HG02678 (cell line): ENCODE measurements at regions not wholly inside any gene's neighbourhood (a gene's known extent, or its start where the extent isn't known, plus 50 kb on each side); places are given as distances from the start of the nearest gene placed in this dataset.

Source experiments
- ATAC-seq: cut with Tn5 transposase; IDR thresholded peaks from one replicate; pipeline ENCODE4 v1.9.1; 2021; ENCODE audit warnings: mild to moderate bottlenecking, moderate library complexity; ENCODE audit not compliant: unreplicated experiment

DNA sequence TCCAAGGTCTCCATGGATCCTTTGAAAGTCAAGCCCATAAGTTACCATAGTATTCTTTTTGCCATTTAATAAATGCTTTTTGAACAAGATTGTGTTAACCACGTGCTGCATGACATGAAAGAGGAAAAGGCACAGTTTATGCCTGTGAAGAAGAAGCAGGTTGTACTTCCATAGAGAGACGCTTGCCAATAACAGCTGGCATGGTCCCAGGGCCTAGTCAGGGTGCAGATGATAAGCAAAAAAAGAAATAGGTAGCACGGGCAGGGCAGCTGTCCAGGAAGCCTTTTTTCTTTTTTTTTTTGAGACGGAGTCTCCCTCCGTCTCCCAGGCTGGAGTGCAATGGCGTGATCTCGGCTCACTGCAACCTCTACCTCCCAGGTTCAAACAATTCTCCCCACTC is 71.8 kb upstream of the CLINT1 start:
- ATAC-seq, result no peak

DNA sequence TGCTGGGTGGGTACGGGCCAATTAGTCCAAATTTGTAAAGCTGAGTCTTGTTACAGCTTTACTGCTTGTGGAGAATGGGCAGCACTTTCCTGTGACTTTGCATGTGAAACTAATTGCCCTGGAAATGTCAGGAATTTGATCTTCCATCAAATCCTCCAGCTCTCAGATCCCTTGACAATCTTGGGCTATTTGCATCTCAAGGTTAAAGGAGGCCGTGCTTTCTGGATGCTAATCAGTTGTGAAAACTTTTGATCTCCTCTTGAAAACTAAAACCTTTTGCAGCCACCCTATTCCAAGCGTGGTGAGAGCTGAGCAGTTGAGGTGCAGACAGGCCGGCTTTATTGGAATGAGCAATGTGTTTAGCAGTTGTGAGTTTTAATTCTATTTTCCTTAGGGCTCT is 68.0 kb upstream of the CLINT1 start:
- no peak for ATAC-seq

- no peak for ATAC-seq
Measured at GRCh38 chr5:157925786-157926671, 67.1 kb upstream of the CLINT1 start.

DNA sequence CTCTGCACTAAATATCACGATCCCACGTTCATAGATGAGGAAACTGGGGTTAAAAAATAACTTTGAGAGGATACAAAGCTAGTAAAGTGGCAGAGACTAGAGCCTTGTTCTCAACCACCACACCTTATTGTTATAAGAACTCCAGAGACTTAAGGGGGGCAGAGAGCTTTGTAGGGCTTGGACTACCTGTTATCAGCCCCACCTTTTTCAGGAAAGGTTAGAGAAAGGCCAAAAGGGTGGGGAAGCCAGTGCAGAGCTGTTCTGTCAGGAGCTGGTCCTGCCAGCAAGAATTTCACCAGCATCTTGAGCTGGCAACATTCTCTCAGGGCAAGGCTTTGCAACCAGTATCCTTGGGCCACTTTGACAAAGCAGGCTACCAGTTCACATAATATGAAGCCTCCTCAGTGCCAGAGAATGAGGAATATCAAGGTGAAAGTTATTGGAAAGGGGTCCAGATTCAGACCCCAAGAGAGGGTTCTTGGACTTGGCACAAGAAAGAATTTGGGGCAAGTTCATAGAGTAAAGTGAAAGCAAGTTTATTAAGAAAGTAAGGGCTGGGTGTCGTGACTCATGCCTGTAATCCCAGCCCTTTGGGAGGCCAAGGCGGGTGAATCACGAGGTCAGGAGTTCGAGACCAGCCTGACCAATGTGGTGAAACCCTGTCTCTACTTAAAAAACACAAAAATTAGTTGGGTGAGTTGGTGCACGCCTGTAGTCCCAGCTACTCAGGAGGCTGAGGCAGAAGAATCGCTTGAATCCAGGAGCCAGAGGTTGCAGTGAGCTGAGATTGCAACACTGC is 66.2 kb upstream of the CLINT1 start:
- ATAC-seq, result no peak

DNA sequence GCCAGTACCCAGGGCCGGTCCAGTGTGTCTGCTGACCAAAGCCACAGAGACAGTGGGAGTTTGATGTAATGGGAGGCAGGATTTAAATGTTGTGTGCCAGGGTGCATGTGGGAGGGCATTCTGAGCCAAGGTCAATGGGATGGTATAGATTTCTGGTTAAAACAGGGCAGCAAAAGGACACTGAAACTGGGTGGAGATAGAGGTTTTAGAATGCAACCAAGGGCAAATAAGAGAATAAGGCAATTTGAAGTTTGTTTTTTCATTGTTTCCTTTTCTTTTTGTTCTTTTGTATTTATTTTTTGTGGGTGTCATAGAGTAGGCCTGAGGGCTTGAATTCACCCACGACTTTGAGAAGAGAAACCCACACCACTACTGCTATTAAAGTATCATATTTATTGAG is 65.5 kb upstream of the CLINT1 start:
- ATAC-seq, result no peak

- no peak for ATAC-seq
Measured at GRCh38 chr5:157923765-157924164, 64.8 kb upstream of the CLINT1 start.

DNA sequence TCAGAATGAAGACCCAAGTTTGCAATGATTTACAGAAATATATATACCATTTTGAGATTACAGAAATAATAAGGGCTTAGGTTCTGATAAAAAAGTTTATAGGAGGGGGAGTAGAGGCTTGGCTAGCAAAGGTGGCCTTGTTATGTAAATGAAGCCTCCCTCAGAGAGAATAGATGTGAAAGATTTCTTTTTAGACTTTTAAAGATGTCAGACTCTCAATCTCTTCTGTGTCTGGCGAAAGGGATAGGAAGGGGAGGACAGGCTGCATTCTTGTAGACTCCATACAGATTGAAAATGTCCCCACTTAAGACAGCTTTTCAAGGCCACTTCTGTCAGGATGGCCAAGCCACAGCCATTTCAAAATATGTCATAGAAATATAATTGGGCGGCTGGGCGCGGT is 63.1 kb upstream of the CLINT1 start:
- ATAC-seq, result no peak

DNA sequence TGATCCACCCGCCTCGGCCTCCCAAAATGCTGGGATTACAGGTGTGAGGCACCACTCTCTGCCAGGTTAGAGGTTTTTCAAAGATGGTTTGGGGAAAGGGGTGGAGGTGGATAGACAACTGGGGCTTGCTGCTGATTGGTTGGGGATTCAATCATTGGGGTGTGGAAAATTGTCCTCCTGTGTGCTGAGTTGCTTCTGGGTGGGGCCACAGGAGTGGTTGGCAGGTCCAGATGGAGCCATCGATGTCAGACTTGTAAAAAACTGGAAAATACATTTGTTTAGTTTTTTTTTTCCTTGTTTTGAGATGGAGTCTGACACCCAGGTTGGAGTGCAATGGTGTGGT is 61.9 kb upstream of the CLINT1 start:
- ATAC-seq, result no peak

DNA sequence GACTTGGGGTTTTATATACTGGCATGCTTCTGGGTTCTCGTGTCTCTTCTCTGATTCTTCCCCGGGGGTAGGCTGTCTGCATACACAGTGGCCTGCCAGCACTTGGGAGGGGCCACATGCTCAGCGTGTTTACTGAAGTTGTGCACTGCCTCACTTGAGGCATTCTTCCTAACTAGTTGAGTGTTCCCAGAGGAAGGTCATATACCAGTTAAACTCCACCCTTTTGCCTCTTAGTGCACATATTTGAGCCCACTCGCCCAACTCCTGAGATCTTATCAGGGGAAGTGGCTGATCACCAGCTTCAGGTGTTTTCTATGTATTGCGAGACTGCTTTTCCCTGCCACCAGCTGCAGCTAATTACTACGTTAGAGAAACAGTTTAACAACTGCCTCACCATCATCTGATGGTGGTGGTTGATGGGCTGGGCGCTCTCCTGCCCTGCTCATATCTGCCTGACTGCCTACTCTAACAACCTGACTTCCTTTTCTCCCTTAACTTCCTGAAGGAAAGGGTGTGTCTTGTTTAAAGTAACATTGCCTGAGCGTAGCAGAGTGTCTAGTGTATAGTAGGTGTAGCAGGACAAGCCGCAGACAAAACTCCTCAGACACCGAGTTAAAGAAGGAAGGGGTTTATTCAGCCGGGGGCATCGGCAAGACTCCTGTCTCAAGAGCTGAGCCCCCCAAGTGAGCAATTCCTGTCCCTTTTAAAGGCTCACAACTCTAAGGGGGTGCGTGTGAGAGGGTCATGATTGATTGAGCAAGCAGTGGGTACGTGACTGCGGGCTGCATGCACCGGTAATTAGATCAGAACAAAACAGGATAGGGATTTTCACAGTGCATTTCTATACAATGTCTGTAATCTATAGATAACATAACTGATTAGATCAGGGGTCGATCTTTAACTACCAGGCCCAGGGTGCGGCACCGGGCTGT is 60.1 kb upstream of the CLINT1 start:
- peak; percentile 55 for ATAC-seq

- peak; percentile 50 for ATAC-seq
Measured at GRCh38 chr5:157917899-157918809, 59.2 kb upstream of the CLINT1 start.

DNA sequence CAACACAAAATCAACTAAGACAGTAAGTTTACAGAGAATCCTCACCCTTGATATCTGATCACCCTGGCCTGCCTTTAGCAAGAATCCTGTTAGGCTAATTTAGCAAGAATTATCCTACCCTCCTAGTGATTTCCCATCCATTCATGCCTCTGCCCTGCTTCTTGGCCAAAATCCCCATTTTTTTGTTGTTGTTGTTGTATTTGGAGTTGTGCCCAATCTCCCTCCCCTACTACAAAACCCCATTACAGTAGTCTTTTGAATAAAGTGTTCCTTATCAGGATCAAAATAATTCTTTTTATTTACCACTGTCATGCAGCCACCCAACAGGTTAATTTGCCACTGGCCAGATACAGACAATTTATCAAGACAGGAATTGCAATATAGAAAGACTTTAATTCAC is 58.5 kb upstream of the CLINT1 start:
- ATAC-seq, result no peak

DNA sequence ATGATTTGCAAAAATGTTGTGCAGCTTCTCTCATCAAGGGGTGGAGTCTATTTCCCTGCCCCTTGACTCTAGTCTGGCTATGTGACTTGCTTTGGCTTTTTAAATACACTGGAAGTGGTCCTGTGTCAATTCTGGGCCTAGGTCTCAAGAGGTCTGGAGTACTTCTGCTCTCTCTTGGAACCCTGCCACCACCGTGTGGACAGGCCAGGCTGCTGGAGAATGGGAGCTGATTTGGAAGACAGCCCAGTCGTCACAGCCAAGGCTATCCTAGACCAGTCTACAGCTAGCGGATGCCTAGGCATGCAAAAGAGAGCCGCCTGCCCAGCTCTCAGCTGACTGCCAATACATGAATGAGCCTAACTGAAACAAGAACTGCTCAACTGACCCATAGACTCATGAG is 56.7 kb upstream of the CLINT1 start:
- ATAC-seq, result no peak

- ATAC-seq, result no peak
Measured at GRCh38 chr5:157914151-157914788, 55.3 kb upstream of the CLINT1 start.

DNA sequence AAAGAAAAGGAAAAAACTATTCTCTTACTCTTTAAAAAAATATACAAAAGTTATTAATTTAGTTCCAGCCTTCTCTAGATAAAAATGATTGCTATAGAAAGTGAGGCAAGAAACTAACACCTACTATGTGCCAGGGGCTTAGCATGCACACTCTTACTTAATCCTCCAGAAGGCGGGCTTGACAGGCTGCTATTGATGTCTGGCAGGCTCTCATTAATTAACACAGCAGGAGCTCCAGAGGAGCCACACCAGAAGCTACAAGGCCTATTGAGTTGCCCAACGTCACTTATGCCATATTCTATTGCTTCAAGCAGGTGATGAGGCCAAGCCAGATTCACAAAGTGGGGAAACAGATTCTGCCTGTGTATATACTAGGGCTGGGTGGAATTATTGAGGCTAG is 54.6 kb upstream of the CLINT1 start:
- no peak for ATAC-seq

- peak; percentile 95 for ATAC-seq
Measured at GRCh38 chr5:157912621-157913325, 53.8 kb upstream of the CLINT1 start.

DNA sequence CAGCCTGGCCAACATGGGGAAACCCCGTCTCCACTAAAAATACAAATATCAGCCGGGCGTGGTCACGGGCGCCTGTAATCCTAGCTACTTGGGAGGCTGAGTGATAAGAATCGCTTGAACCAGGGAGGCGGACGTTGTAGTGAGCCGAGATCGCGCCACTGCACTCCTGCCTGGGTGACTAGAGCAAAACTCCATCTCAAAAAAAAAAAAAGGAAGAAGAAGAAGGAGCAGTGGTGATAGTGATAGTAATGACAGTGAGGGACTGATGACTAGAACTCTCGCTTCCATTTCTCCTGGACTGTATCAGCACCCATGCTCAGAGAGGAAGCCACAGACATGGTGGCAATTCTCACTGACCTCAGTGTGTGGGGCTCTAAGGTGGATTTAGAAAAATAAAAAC is 52.6 kb upstream of the CLINT1 start:
- ATAC-seq, result no peak
